Choroid plexus epithelial cell (primary cell): ENCODE measurements at regions not wholly inside any gene's neighbourhood (a gene's known extent, or its start where the extent isn't known, plus 50 kb on each side); places are given as distances from the start of the nearest gene placed in this dataset.

Experiments used
- DNase-seq: peaks from one replicate; pipeline ENCODE4 v3.0.0-alpha.2; 2010; ENCODE audit warnings: low read depth
- H3K4me3 ChIP-seq: 2 replicates; pipeline ENCODE4 v1.5.1; 2011; ENCODE audit warnings: low read depth, mild to moderate bottlenecking, control low read depth, low read length, moderate library complexity
- TF ChIP-seq, protein P1 (sequence below): conservative IDR thresholded peaks from 2 replicates; pipeline ENCODE4 v1.5.1; 2011; ENCODE audit warnings: low read depth, mild to moderate bottlenecking, control low read depth, inconsistent platforms, low read length, moderate library complexity

DNA sequence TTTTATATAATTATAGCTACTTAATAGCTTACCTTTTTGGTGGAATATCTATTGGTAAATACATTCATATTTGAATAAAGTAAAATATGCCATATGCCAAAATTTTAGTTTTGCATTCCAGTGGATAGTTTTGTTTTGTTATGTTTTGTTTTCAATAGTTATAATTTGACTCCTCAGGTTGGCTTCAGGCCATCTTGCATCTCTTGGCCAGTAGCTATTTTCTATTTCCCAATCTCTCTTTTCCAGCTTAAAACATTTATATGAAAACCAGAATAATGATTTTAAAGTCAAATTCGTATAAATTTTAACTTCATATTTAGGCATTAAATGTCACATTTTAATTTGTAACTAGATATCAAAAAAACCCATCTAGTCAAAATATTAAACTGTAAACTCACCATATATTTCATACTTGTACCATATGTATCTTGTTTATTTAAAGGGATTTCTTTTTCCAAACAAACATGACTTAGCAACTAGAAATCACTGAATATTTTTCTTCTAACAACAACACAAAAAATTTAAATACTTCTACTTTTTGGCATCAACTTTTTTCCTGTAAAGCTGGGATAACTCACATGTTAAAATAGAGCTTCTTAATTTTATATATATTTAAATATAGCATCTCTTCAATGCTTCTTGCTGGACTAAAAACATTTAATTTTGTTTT lies 1209.6 kb downstream of the PCDH7 start:
- DNase-seq = peak; percentile 21
- no peak overlapping the region for H3K4me3 ChIP-seq
- TF ChIP-seq, protein P1, sequence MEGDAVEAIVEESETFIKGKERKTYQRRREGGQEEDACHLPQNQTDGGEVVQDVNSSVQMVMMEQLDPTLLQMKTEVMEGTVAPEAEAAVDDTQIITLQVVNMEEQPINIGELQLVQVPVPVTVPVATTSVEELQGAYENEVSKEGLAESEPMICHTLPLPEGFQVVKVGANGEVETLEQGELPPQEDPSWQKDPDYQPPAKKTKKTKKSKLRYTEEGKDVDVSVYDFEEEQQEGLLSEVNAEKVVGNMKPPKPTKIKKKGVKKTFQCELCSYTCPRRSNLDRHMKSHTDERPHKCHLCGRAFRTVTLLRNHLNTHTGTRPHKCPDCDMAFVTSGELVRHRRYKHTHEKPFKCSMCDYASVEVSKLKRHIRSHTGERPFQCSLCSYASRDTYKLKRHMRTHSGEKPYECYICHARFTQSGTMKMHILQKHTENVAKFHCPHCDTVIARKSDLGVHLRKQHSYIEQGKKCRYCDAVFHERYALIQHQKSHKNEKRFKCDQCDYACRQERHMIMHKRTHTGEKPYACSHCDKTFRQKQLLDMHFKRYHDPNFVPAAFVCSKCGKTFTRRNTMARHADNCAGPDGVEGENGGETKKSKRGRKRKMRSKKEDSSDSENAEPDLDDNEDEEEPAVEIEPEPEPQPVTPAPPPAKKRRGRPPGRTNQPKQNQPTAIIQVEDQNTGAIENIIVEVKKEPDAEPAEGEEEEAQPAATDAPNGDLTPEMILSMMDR = no peak

DNA sequence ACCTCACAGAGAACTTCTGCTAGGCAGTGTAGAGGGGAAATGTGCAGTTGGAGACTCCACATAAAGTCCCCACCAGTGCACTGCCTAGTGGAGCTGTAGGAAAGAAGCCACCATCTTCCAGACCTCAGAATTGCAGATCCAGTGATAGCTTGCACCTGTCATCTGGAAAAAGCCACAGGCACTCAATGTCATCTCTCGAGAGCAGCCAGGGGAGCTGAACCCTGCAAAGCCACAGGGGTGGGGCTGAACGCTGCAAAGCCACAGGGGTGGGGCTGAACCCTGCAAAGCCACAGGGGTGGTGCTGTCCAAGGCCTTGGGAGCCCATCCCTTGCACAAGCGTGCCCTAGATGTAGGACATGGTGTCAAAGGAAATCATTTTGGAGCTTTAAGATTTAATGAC lies 1226.3 kb downstream of the PCDH7 start:
- TF ChIP-seq, protein P1 = no peak
- no peak for DNase-seq
- no peak overlapping the region for H3K4me3 ChIP-seq

DNA sequence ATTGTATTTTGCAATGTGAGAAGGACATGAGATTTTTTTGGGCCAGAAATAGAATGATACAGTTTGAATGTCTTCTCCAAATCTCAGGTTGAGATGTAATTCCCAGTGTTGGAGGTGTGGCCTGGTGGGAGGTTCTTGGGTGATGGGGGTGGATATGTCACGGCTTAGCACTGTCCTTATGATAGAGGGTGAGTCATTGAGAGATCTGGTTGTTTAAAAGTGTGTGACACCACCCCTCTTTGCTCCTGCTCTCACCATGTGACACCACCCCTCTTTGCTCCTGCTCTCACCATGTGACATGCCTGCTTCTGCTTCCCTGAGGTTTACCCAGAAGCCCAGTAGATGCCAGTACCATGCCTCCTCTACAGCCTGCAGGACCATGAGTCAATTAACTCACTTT lies 1226.9 kb downstream of the PCDH7 start:
- TF ChIP-seq, protein P1 = no peak
- DNase-seq = no peak
- no peak overlapping the region for H3K4me3 ChIP-seq

DNA sequence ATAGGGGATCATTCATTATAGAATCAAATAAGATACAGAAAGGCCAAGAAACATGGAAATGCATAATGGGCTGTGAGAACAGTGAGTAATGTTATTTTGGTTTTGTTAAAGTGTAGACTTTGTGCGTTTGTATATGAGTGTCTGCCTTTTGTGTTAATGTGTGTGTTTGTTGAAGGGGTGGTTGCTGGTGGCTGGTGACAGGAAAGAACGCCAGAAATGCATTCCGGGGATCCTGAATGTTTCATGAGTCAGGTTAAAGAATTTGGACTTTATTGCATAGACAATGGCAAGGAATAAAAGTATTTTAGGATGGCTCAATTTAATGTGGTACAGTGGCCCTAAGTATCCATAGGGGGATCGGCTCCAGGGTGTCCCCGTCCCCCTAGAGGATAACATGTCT lies 1228.9 kb downstream of the PCDH7 start:
- no peak for DNase-seq
- H3K4me3 ChIP-seq = no peak overlapping the region
- TF ChIP-seq, protein P1 = no peak

DNA sequence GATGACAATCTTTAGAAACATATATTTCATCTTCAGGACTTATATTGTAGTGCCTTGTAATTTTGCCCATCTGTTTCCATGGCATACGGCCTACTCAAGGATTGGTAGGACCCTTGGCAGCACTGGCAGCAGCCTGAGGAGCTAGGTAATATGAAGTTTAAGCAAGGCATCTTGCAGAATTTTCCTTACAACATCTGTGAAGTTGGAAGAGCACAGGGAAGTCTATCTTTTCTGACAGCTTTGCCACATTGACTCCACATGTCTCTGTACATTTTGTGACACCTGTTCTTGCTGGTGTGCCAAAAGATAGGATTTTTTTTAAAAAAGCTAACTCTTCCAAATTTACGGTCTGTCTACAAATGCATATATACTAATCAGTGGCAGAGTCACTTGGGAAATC lies 1235.2 kb downstream of the PCDH7 start:
- H3K4me3 ChIP-seq = no peak overlapping the region
- no peak for DNase-seq
- TF ChIP-seq, protein P1 = no peak

DNA sequence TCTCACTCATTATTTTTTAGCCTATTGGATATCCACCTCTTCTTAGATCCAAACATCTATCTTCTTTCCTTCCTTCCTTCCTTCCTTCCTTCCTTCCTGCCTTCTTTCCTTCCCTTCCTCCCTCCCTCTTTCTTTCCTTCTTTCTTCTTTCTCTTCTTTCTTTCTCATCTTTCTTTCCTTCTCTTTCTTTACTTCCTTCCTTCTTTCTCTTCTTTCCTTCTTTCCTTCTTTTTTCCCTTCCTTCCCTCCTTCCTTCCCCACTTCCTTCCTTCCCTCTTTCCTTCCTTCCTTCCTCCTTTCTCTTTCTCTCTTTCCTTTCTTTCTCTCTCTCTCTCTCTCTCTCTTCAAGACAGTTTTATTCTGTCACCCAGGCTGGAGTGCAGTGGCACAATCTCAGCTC lies 1239.8 kb downstream of the PCDH7 start:
- TF ChIP-seq, protein P1 = no peak
- H3K4me3 ChIP-seq = no peak overlapping the region
- no peak for DNase-seq

DNA sequence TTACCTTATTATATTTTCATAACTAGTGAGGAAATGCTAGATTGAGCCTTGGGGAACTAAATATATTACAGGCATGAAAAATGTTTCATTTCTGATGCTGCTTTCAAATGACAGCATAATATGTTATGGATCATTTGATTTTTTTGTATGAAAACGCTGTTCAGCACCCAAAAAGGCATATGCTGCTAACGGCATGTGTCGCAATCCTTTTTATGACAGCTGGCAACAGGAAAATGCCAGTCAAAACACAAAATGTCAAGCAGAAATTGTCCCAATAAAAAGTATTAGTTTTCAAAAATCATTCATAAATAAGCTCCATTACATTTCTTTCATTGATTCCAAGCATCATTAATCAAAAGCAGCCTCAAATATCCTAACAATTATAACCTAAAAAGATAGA lies 1244.5 kb downstream of the PCDH7 start:
- DNase-seq = no peak
- TF ChIP-seq, protein P1 = no peak
- no peak overlapping the region for H3K4me3 ChIP-seq
